Smooth muscle cell (in vitro differentiated cells): ENCODE measurements at regions not wholly inside any gene's neighbourhood (a gene's known extent, or its start where the extent isn't known, plus 50 kb on each side); places are given as distances from the start of the nearest gene placed in this dataset.

ENCODE experiments used
- DNase-seq: peaks from one replicate; lab custom pipeline; 2025; ENCODE audit not compliant: unreplicated experiment; lab: John Stamatoyannopoulos, UW
- H2AFZ ChIP-seq: fragments of 200-600 bp; sonication (generic); 2 replicates; pipeline ENCODE4 v1.6.0; 2016; ENCODE audit warnings: antibody characterized with exemption, low read depth, mild to moderate bottlenecking
- H3F3A ChIP-seq: fragments of 200-600 bp; sonication (generic); 2 replicates; pipeline ENCODE4 v1.6.0; 2017; ENCODE audit warnings: antibody characterized with exemption, low read depth
- H3K27ac ChIP-seq: fragments of 200-600 bp; sonication (generic); 2 replicates; pipeline ENCODE4 v1.5.1; 2016; ENCODE audit warnings: low read depth, mild to moderate bottlenecking
- H3K27me3 ChIP-seq: fragments of 200-600 bp; sonication (generic); 2 replicates; pipeline ENCODE4 v1.6.1; 2016; ENCODE audit warnings: low read depth, mild to moderate bottlenecking
- H3K36me3 ChIP-seq: fragments of 200-600 bp; sonication (generic); 2 replicates; pipeline ENCODE4 v1.5.1; 2016; ENCODE audit warnings: low read depth
- H3K4me1 ChIP-seq: fragments of 200-600 bp; sonication (generic); 2 replicates; pipeline ENCODE4 v1.5.1; 2016; ENCODE audit warnings: low read depth
- H3K4me2 ChIP-seq: fragments of 200-600 bp; sonication (generic); 2 replicates; pipeline ENCODE4 v1.6.0; 2016; ENCODE audit warnings: mild to moderate bottlenecking
- H3K4me3 ChIP-seq: fragments of 200-600 bp; sonication (generic); 2 replicates; pipeline ENCODE4 v1.5.1; 2016; ENCODE audit warnings: mild to moderate bottlenecking
- H3K79me2 ChIP-seq: fragments of 200-600 bp; sonication (generic); 2 replicates; pipeline ENCODE4 v1.6.0; 2016; ENCODE audit warnings: low read depth, mild to moderate bottlenecking
- H3K9ac ChIP-seq: fragments of 200-600 bp; sonication (generic); 2 replicates; pipeline ENCODE4 v1.6.0; 2016; ENCODE audit warnings: low read depth
- H3K9me3 ChIP-seq: fragments of 200-600 bp; sonication (generic); replicated peaks from 2 replicates; pipeline ENCODE4 v1.5.1; 2016; ENCODE audit warnings: low read depth
- H4K20me1 ChIP-seq: fragments of 200-600 bp; sonication (generic); 2 replicates; pipeline ENCODE4 v1.6.0; 2016; ENCODE audit warnings: low read depth
- CTCF ChIP-seq: fragments of 200-600 bp; sonication (generic); IDR thresholded peaks from 2 replicates; pipeline ENCODE4 v1.5.1; 2017; ENCODE audit warnings: borderline replicate concordance, mild to moderate bottlenecking, antibody characterized with exemption; ENCODE audit not compliant: insufficient read depth, poor library complexity, severe bottlenecking
- WGBS: methylation state at CpG from one replicate; pipeline ENCODE4 v1.1.7; 2016; ENCODE audit warnings: low lambda C conversion rate; 5-methylcytosine and 5-hydroxymethylcytosine counted together

- no peaks in the 10 kb centered on the region for H4K20me1 ChIP-seq
- no peak overlapping the region for H3K4me2 ChIP-seq
- no peaks in the 10 kb centered on the region for H3K9me3 ChIP-seq
- no peak overlapping the region for H3K9ac ChIP-seq
- DNase-seq = no peak
- no peaks in the 10 kb centered on the region for H3F3A ChIP-seq
- no peaks in the 10 kb centered on the region for H3K27me3 ChIP-seq
- H3K4me3 ChIP-seq = no peak overlapping the region
- H2AFZ ChIP-seq = no peak overlapping the region
- H3K4me1 ChIP-seq = no peaks in the 10 kb centered on the region
- H3K36me3 ChIP-seq = no peaks in the 10 kb centered on the region
- WGBS = 50% methylated on average over 1 of the region's 1 CpG
- no peak for TF ChIP-seq CTCF
- no peak overlapping the region for H3K27ac ChIP-seq
- H3K79me2 ChIP-seq = no peaks in the 10 kb centered on the region
These were observed 2315.7 kb upstream of the TENM3 start for GRCh38 chr4:179927473-179927872.

DNA sequence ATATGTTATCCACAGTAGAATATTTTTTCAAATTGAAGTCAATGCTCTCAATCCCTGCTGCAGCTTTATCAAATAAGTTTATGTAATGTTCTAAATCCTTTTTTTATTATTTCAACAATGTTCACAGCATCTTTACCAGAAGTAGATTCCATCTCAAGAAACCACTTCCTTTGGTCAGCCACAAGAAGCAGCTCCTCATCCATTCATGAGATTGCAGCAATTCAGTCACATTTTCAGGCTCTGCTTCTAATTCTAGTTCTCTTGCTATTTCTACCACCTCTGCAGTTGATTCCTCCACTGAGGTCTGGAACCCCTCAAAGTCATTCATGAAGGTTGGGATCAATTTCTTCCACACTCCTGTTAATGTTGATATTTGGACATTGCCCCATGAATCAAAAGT lies 2301.3 kb upstream of the TENM3 start:
- Histone ChIP-seq H3K9me3 (no peaks in the 10 kb centered on the region), H3K4me2 (no peak overlapping the region), H3K4me3 (no peak overlapping the region), H3K9ac (no peak overlapping the region), H3K27me3 (no peaks in the 10 kb centered on the region), H3F3A (no peaks in the 10 kb centered on the region), H3K79me2 (no peaks in the 10 kb centered on the region), H3K27ac (no peak overlapping the region), H3K36me3 (no peaks in the 10 kb centered on the region), H2AFZ (no peak overlapping the region), H4K20me1 (no peaks in the 10 kb centered on the region), H3K4me1 (no peaks in the 10 kb centered on the region)
- no peak for DNase-seq
- TF ChIP-seq CTCF = no peak

- no peak for DNase-seq
- Histone ChIP-seq H3K4me1 (no peaks in the 10 kb centered on the region), H3K36me3 (no peaks in the 10 kb centered on the region), H3K27me3 (no peaks in the 10 kb centered on the region), H3K4me2 (no peak overlapping the region), H2AFZ (no peak overlapping the region), H3F3A (no peaks in the 10 kb centered on the region), H3K4me3 (no peak overlapping the region), H4K20me1 (no peaks in the 10 kb centered on the region), H3K79me2 (no peaks in the 10 kb centered on the region), H3K27ac (no peak overlapping the region), H3K9ac (no peak overlapping the region), H3K9me3 (no peaks in the 10 kb centered on the region)
- WGBS = 73% methylated on average over 7 of the region's 7 CpGs
- no peak for TF ChIP-seq CTCF
These were observed 2266.4 kb upstream of the TENM3 start for GRCh38 chr4:179976777-179977176.

- H3K27me3 ChIP-seq = no peaks in the 10 kb centered on the region
- no peaks in the 10 kb centered on the region for H3K4me1 ChIP-seq
- no peak overlapping the region for H3K27ac ChIP-seq
- no peak for DNase-seq
- H4K20me1 ChIP-seq = no peaks in the 10 kb centered on the region
- no peaks in the 10 kb centered on the region for H3K36me3 ChIP-seq
- H3K4me3 ChIP-seq = no peak overlapping the region
- no peaks in the 10 kb centered on the region for H3F3A ChIP-seq
- H3K4me2 ChIP-seq = no peak overlapping the region
- TF ChIP-seq CTCF = no peak
- H3K9me3 ChIP-seq = no peaks in the 10 kb centered on the region
- H3K79me2 ChIP-seq = no peaks in the 10 kb centered on the region
- H2AFZ ChIP-seq = no peak overlapping the region
- no peak overlapping the region for H3K9ac ChIP-seq
These were observed 2265.8 kb upstream of the TENM3 start for GRCh38 chr4:179977378-179977777.
